Right atrium auricular region (tissue), 2 donors: ENCODE measurements at regions not wholly inside any gene's neighbourhood (a gene's known extent, or its start where the extent isn't known, plus 50 kb on each side); places are given as distances from the start of the nearest gene placed in this dataset.

Source experiments
- DNase-seq: peaks from one replicate; pipeline ENCODE4 v3.0.0-alpha.2; 2019; ENCODE audit warnings: low spot score
- H3K27ac ChIP-seq, 2 donors: fragments of 200-600 bp; sonication (generic); 1 replicate in 1 of 2; 2 replicates in 1 of 2; pipeline ENCODE4 v1.5.1; 2016 to 2019
- H3K27me3 ChIP-seq, 2 donors: fragments of 200-600 bp; sonication (generic); one replicate each; pipeline versions ENCODE4 v1.5.1 to v1.6.0; 2017 to 2019
- H3K36me3 ChIP-seq: fragments of 200-600 bp; sonication (generic); one replicate; pipeline ENCODE4 v1.5.1; 2016
- H3K4me1 ChIP-seq, 2 donors: fragments of 200-600 bp; sonication (generic); one replicate each; pipeline versions ENCODE4 v1.5.1 to v1.6.0; 2017 to 2019
- H3K4me3 ChIP-seq, 2 donors: fragments of 200-600 bp; sonication (generic); 1 replicate in 1 of 2; 2 replicates in 1 of 2; pipeline ENCODE4 v1.5.1; 2017 to 2019; ENCODE audit warnings: mild to moderate bottlenecking in 1 of 2, moderate library complexity in 1 of 2
- H3K9me3 ChIP-seq, 2 donors: fragments of 200-600 bp; sonication (generic); one replicate each; pipeline ENCODE4 v1.5.1; 2019
- TF ChIP-seq, protein P1 (sequence below), 2 donors: fragments of 200-600 bp; sonication (generic); IDR thresholded peaks; one replicate each; pipeline ENCODE4 v1.5.1; 2019; ENCODE audit warnings: antibody characterized with exemption in 2 of 2

DNA sequence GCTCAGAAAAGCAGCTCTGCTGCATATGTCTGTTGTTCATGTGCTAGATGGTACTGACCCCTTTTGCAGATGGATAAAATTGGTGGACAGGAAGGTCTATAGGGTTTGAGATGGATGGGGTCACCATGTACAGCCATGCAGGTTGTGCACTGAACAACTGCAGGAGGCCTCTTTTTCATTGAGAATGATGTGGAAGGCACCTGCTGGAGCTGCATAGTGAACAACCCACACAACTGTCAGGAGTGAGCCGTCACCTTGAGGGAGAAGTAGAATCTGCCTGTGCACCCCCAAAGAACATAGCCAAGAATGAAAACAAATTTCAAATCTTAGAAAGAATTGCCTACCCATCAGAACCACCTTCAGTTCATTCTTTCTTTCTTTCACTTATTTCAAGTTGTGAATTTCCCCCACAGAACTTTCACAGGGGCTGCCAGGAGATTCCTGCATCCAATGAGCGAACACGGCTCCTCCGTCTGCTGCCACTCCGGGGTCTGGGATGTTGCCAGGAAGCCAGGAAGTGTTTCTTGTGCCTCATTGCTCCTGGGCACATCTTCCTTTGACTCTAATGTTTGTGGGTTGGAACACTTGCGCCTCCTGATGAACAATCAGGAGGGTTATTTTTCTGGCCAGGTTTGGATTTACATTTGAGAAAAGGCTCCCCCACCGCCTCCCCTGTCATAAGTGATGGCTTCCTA lies 53.7 kb upstream of the DOCK1 start:
- TF ChIP-seq, protein P1, sequence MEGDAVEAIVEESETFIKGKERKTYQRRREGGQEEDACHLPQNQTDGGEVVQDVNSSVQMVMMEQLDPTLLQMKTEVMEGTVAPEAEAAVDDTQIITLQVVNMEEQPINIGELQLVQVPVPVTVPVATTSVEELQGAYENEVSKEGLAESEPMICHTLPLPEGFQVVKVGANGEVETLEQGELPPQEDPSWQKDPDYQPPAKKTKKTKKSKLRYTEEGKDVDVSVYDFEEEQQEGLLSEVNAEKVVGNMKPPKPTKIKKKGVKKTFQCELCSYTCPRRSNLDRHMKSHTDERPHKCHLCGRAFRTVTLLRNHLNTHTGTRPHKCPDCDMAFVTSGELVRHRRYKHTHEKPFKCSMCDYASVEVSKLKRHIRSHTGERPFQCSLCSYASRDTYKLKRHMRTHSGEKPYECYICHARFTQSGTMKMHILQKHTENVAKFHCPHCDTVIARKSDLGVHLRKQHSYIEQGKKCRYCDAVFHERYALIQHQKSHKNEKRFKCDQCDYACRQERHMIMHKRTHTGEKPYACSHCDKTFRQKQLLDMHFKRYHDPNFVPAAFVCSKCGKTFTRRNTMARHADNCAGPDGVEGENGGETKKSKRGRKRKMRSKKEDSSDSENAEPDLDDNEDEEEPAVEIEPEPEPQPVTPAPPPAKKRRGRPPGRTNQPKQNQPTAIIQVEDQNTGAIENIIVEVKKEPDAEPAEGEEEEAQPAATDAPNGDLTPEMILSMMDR (IDR thresholded peaks at IDR 0.05) = no peak
- Histone ChIP-seq H3K4me3 (no peak overlapping the region), H3K27ac (no peak overlapping the region), H3K36me3 (no peaks in the 10 kb centered on the region), H3K4me1 (no peaks in the 10 kb centered on the region), H3K9me3 (peaks cover 0 to under 1% of the 10 kb centered on the region in 2 donors), H3K27me3 (no peaks in the 10 kb centered on the region)
- DNase-seq = no peak

DNA sequence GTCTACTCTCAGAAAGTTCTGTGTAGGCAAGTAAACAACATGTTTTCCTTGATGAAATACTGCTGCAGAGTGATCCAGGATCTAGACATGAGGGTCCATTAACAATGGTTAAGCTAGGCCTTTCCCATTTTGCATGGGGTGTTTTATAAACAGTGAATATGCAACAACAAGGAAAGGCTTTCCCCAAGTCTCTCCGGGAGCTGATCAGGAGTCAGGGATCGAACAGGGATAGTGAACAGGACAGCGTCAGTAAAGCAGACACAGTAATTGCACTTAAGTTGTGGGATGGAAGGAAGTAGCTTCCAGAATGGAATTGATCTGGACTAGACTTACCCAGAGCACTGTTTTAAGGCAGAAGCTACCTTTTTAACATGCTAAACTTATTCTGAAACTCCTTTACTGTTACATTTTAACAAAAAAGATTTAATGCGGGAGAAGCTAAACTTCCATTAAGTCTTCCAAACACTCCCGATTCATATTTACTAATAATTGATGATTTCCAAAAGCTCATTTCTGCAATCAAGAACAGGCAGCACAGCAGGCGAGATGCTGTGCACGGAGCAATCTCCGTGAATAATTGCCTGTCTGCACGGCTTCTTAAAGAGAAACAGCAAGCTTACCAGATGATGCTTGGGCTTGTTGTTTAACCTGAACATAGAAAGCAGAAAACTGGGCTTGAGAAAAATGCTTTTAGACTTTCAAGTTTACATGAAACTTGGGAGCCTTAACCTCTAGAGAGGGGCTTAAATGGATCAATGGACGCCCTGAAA lies 50.3 kb upstream of the DOCK1 start:
- H3K36me3 ChIP-seq = no peaks in the 10 kb centered on the region
- peaks cover 0 to 9% of the 10 kb centered on the region in 2 donors for H3K9me3 ChIP-seq
- DNase-seq = no peak
- no peak overlapping the region for H3K27ac ChIP-seq
- H3K4me3 ChIP-seq = no peak overlapping the region
- TF ChIP-seq, protein P1 (IDR thresholded peaks at IDR 0.05) = no peak
- no peaks in the 10 kb centered on the region for H3K4me1 ChIP-seq
- H3K27me3 ChIP-seq = no peaks in the 10 kb centered on the region
